ENCODE measurements at regions not wholly inside any gene's neighbourhood (a gene's known extent, or its start where the extent isn't known, plus 50 kb on each side); places are given as distances from the start of the nearest gene placed in this dataset.

- TF ChIP-seq, protein P1, sequence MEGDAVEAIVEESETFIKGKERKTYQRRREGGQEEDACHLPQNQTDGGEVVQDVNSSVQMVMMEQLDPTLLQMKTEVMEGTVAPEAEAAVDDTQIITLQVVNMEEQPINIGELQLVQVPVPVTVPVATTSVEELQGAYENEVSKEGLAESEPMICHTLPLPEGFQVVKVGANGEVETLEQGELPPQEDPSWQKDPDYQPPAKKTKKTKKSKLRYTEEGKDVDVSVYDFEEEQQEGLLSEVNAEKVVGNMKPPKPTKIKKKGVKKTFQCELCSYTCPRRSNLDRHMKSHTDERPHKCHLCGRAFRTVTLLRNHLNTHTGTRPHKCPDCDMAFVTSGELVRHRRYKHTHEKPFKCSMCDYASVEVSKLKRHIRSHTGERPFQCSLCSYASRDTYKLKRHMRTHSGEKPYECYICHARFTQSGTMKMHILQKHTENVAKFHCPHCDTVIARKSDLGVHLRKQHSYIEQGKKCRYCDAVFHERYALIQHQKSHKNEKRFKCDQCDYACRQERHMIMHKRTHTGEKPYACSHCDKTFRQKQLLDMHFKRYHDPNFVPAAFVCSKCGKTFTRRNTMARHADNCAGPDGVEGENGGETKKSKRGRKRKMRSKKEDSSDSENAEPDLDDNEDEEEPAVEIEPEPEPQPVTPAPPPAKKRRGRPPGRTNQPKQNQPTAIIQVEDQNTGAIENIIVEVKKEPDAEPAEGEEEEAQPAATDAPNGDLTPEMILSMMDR (IDR thresholded peaks at IDR 0.05; ENCODE audit: low read length), result no peak
- no peak for TF ChIP-seq EZH2 (IDR thresholded peaks at IDR 0.05; ENCODE audit: borderline replicate concordance, low read length)
Measured at GRCh38 chr15:39157882-39158281, 423.0 kb upstream of the THBS1 start.
